NCI-H2171 (cell line): ENCODE measurements at regions not wholly inside any gene's neighbourhood (a gene's known extent, or its start where the extent isn't known, plus 50 kb on each side); places are given as distances from the start of the nearest gene placed in this dataset.

Experiments
- DNase-seq: peaks from one replicate; lab custom pipeline; 2025; lab: John Stamatoyannopoulos, UW

DNA sequence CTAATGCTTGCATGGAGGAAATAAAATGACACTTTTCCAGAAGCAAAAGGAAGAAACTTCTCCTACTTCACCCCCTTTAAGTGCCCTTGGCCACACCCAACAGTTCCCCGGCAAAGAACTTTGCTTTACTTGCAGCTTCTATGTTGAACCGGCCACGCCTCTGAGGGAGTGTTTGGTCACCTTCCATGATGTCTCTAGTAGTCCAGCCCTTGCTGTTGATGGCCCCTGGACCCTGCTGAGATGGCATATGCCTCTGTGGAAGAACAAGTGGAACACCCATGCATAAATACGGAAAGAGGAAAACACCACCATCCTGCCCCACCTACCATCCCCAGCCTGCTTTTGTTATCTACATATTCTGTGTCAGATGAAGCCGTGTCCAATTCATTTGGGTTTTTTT is 218.3 kb upstream of the POU3F3 start:
- no peak for DNase-seq

GRCh38 chr2:104638190-104638858 is 215.6 kb upstream of the POU3F3 start:
- no peak for DNase-seq

DNA sequence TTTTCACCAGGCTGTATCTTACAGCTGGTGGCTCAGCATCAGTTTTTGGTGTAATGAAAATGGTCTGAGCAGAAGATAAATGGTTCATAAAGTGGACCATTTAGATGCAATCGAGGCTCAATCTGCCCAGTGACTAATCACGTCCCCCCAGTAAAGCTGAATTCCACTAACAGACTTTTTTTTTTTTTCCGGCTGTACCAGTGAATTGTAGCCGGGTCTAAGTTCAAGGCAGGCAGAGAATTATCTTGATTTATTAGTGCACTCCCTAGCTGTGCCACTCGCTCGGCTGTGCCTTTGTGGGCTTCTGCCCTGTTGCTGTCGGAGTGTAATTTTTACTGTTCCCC is 215.1 kb upstream of the POU3F3 start:
- no peak for DNase-seq

GRCh38 chr2:104641786-104642185 is 212.1 kb upstream of the POU3F3 start:
- DNase-seq = no peak

- DNase-seq = no peak
Measured at GRCh38 chr2:104648376-104648775, 205.5 kb upstream of the POU3F3 start.

DNA sequence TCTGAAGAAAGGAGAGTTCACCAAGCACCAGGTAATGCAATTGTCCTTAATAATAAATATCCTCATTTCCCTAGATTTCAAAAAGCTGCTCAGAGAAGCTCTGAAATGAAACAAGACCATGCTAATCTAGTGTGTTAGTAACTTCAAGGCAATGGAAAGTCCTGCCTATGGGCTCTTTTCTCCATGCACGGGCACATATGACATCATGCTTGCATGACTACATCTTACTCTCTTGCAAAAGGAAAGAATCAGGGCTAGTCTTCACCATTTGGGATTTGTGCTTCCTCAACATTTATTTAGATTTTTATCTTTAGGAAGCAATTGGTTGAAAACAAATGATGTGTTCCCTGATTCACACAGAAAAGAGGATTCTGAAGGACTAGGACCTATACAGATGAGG is 204.0 kb upstream of the POU3F3 start:
- no peak for DNase-seq

- no peak for DNase-seq
Measured at GRCh38 chr2:104650405-104650996, 203.4 kb upstream of the POU3F3 start.

DNA sequence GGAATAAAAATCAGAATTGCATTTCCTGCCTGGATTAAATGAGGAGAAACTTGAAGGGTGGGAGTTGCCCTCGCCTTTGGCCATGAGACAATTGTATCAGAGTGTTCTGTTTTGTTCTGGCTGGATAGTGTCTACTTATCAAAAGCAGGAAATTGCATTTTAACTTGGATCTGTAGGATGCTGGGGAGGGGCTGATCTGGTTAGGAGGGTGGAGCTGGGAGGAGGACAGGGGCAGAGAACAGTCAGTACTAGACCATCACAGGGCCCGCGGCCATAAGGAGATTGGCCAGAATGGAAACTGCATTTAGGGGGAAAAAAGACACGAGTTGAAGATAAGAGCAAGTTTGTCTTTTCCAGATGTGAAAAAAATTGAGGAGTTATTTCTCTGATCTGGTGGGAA is 199.1 kb upstream of the POU3F3 start:
- DNase-seq = no peak

DNA sequence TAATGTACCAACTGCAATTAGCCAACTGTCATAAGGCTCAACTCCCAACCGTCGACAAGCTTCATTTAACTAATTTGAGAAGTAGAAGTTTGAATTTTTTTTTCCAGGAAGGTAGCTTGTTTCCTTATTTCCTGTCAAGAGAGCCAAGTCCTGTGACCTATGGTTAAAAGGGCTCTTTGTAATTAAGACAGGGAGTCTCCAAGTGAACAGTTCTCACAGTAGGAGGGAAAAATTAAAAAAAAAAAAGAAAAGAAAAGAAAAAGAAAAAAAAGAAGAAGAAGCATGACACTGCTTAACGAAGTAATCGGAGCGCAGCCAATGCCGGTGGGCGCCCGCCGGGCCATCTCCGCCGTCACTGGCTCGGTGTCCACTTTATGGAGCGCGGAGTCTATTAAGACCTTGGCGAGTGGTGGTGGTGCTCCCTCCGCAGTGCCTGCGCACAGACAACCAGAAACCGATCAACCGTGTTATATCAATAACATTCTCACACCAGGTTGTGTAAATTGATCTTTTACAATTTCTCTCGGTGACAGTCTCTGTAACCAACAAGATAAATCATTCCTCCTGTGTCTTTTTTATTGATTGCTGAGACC is 197.2 kb upstream of the POU3F3 start:
- no peak for DNase-seq

- no peak for DNase-seq
Measured at GRCh38 chr2:104658144-104658835, 195.6 kb upstream of the POU3F3 start.

DNA sequence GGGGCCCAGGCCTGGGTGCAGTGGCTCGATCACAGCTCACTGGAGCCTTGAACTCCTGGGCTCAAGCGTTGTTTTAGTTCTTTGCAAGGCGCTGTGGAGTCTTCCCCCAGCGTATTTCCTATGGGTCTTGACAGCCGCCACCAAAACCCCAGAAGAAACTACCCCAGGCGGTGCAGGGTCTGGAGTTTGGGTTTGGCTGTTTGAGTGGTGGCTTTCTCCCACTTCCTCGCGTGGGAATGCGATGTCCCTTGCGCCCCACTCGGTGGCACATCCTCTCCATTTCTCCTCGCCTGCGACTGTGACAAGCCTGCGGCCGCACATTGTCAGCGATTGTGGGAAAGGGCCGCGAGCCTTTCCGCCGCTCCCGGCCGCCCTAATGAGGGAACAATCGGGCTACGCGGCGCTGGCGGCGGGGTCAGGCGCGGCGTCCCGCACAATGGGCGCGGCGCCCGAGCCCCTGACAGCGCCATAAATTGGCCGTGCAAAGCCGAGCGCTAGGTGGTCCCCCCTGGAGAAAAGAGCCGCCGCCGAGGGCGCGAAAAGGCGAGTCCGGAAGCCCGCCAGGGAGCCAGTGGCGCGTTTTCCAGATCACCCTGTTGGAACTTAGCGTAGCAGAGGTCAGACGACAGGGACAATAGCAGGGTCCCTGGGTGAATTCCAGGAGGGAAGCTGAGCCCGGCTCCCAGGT is 194.9 kb upstream of the POU3F3 start:
- DNase-seq = no peak

DNA sequence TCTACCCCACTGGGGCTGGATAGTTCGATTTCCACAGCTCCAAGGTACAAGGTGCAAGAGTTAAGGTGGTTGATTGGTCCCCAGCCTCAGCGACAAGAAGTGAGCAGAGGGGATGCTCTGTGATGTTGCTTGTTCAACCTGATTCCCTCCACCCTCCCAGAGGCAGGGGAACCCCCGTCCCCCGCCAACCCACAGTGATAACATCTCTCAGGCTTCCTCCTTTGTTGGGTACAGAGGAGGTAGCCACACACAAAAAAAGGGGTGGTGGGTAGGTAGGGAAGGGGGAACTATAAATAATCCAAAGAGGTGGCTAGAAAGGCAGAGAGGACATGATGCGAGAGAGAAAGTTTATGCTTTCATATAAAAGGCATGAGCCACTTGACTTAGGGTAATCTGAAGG is 192.9 kb upstream of the POU3F3 start:
- DNase-seq = no peak

GRCh38 chr2:104664672-104665071 is 189.2 kb upstream of the POU3F3 start:
- no peak for DNase-seq

GRCh38 chr2:104668631-104669030 is 185.3 kb upstream of the POU3F3 start:
- no peak for DNase-seq

DNA sequence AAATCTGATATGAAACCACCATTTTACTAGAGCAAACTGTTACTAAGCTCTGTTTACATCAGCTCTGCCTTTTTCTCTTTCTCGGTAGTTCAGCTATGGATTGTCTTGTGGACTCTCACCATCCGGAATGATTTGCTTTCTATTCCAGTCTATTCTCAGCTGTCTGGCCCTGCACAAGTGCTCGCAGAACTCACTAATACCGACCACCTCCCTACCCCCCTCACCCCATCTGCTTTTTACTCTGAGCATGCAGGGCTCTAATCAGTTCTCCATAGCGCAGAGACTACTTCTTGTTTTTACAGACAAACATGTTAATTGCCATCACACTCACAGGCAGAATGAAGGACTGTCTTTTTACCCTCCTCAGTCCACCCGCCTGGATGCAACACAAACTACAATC is 180.7 kb upstream of the POU3F3 start:
- no peak for DNase-seq

DNA sequence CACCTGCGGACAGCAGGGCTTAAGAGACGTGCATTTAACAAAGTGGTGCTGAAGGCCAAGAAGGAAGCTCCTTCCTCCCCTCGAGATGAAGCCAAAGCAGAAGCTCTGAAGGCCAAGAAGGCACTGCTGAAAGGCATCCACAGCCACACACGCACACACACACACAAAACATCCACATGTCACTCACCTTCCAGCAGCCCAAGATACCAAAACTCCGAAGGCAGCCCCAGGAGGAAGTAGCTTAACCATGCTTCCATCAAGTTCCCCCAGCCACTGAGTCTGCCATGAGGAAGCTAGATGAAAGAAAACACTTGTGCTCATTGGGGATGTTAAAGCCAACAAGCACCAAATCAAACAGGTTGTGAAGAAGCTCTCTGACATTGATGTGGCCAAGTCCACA is 175.7 kb upstream of the POU3F3 start:
- no peak for DNase-seq

DNA sequence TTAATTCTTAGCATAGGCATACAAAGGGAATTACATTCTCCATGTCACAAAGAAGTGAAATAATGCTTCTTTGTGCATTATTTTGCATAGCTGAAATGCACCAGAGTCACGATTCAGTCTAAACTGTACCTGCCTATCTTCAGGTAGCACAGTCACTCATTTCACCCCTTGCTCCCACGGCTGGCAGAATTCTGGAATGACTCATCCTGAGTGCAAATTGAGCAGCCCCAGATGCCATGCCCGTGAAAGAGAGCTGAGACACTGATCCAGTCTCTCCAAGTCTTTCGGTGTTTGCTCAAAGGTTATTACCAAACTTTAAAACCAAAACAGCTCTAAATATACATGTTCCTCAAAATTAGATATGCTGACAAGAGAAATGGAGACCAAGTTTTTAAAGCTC is 168.3 kb upstream of the POU3F3 start:
- DNase-seq = no peak

GRCh38 chr2:104687147-104687546 is 166.8 kb upstream of the POU3F3 start:
- no peak for DNase-seq

GRCh38 chr2:104690255-104690984 is 163.5 kb upstream of the POU3F3 start:
- DNase-seq = no peak

GRCh38 chr2:104698276-104698675 is 155.6 kb upstream of the POU3F3 start:
- no peak for DNase-seq

- DNase-seq = no peak
Measured at GRCh38 chr2:104701411-104701911, 152.5 kb upstream of the POU3F3 start.
